ENCODE measurements at regions not wholly inside any gene's neighbourhood (a gene's known extent, or its start where the extent isn't known, plus 50 kb on each side); places are given as distances from the start of the nearest gene placed in this dataset.
A peak's percentile ranks its signal among the peaks of the same experiment; 100 is the strongest.

DNA sequence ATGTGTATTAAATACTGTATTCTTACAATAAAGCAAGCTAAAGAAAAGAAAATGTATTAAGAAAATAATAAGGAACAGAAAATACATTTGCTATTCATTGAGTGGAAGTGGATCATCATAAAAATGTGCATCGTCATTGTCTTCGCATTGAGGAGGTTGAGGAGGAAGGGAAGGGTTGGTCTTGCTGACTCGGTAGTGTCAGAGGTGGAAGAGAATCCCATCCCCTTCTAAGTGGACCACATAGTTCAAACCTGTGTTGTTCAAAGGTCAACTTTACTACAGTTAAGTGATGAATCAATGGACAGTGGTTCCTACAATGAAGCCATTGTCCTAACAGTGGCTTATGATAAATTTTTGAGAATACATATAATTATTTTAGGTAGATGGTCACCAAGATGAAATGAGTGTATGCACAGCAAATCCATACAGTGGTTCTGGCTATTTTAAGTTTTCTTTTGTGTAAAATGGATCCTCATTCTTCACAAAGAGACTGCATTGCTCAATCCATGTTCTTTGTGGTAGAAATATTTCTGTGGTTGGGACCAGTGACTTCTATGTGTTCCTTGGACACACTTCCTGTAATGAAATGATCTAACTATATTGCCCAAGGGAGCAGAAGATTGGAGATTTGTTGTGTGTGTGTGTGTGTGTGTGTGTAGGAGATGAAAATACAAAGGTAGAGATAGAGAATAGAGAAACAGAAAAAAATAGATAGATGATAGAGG lies 556.4 kb upstream of the AMELY start:
- FAIRE-seq (no peak), DNase-seq (ENCODE audit: extremely low spot score, insufficient read length, low read depth) (no peak)

- FAIRE-seq (no peak), DNase-seq (ENCODE audit: extremely low spot score, insufficient read length, low read depth) (no peak)
Observed at GRCh38 chrY:7465185-7465621, 553.7 kb upstream of the AMELY start.

DNA sequence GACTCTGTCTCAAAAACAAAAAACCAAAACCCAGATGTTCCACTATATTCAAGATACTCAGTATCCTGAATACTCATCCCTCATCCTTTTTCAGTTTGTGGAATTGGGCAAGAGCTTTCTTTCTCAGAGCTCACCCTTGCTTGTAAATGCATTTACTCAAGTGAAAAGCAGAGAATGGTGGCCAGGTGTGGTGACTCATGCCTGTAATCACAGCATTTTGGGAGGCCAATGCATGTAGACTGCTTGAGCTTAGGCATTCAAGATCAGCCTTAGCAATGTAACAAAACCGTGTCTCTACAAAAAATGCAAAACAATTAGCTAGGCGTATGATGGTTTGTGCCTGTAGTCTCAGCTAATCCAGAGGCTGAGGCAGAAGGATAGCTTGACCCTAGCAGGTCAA lies 553.2 kb upstream of the AMELY start:
- FAIRE-seq (no peak), DNase-seq (ENCODE audit: extremely low spot score, insufficient read length, low read depth) (no peak)

DNA sequence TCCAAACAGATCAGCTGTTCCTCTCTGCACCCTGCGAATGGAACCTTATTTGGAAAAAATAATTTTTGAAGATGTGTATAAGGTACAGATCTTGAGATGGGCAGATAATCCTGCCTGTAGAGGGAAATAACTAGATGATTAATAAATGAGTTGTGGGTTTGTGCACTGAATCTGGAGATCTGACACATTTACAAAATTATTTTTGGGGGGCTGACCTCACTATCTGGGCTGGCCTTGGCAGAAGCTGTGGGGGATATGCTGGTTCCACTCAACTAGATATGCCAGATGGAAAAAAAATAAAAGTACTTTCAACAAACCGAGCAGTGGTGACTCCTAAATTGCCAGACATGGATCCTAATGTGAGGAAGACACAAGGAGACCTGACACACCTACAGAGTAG lies 552.2 kb upstream of the AMELY start:
- FAIRE-seq (no peak), DNase-seq (ENCODE audit: extremely low spot score, insufficient read length, low read depth) (no peak)

GRCh38 chrY:7463196-7463595 lies 551.6 kb upstream of the AMELY start:
- FAIRE-seq (no peak), DNase-seq (ENCODE audit: extremely low spot score, insufficient read length, low read depth) (no peak)

- no peak for DNase-seq (ENCODE audit: extremely low spot score, insufficient read length, low read depth)
- FAIRE-seq = no peak
Observed at GRCh38 chrY:7462657-7463056, 551.1 kb upstream of the AMELY start.

DNA sequence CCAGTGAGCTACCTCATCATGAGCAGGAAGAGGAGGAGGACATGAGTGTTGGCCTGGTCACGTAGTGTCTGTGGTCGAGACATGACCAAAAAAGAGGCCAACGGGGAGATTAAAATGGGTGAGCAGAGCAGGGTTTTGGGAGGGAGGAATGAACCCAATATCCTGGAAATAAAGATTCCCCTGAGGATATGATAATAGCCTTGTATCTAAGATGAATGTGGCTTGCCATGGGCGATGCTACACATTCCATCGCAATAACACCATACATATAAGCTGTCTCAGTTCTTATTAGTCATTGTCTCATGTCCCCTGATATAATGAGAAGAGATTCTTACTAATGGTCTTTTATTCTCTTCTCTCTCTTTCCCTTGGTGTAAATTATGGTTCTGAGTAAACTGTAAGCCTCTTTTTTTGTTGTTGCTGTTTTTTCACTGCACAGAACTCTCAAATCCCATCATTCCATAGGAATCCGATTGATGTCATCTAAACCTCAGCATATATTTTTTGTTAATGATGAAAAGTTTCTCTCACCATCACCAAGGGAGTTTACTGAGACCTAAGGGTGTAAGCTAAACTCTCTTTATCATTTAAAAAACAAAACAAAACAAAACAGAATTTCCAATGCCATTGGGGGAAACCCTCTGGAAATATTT lies 550.4 kb upstream of the AMELY start:
- FAIRE-seq = no peak
- DNase-seq (ENCODE audit: extremely low spot score, insufficient read length, low read depth) = no peak

GRCh38 chrY:7459802-7460201 lies 548.2 kb upstream of the AMELY start:
- no peak for FAIRE-seq
- no peak for DNase-seq (ENCODE audit: extremely low spot score, insufficient read length, low read depth)

DNA sequence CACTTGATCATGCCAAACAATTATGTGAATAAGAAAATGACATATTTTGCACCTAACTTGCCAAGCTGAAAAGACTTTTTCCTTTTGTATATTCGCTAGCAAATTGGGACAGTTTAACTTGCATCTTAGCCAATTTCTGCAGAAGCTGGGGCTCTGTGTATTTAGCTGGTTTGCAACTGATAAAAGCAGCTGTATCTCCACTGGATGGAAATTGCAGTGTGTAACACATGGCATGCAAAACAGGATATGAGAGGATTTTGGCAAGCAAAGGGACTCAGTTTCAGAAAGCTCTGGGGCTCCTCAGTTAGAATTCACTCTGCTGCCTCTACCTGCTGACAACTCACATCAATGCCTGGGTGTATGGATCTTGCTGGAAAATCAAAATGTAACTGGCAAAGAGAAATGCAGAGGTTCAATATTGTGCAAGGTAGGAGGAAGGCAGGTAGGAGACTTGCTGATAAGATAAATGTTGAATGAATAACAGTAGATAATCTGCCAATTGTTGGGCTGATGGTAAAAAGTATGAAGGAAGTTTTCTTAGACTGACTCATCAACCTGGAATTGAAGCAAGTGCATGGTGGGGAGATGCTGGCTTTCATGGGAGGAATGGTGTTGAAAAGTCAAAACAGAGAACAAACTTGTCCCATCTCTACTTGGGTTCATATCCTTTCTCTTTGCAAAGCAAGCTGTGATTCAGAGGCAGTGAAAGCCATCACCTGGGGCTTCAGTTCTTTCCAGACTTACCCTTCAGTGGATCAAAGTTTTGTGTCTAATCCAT lies 546.9 kb upstream of the AMELY start:
- FAIRE-seq (no peak), DNase-seq (ENCODE audit: extremely low spot score, insufficient read length, low read depth) (no peak)

DNA sequence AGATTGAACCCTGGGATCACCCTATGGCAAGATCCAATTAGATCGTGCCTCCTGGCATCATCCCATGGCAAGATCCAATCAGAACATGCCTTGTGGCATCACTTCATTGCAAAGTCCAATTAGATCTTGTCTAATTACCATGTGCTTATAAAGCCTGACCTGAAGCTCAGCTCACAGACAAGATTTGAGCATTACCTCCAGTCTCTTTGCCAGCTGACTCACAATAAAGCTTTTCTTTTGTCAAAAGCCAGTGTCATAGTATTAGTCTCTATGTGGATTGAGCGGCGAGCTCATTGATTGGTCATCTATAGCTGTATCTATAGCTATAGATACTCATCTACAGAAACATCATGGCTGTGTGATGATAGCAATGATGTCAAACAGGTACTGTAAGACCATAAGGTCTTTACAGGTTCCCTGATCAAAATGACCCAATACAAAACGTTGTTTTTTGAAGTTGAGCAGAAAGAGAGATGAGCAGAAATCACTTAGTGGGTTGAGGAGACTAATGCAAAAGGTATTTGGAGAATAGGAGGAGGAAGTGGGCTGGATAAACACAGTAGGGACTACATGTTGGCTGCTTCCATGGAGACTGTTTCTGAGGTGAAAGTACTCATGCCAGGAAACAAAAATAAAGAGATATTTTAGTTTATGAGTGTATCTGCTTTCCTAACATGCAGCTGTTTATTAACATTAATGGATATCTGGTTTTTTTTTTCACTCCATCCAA lies 545.9 kb upstream of the AMELY start:
- DNase-seq (ENCODE audit: extremely low spot score, insufficient read length, low read depth) = no peak
- FAIRE-seq = no peak

DNA sequence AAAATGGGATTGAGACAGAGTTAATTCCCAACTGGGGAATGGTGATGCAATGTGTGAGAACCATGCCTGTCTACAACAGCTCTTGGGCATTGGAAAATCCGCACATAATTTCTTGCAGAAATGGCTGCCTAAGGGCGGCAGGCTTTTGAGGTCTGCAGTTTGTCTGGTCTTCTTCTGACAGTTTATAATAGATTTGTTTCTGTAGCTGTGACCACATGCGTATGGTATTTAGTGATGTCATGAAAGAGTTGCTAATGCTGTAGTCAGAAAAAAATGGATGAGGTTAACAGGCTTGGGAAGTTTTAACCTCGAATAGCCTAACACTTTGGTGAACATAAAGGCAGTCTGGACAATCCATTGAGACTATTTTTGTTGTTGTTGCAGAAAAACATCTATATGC lies 544.1 kb upstream of the AMELY start:
- no peak for FAIRE-seq

DNA sequence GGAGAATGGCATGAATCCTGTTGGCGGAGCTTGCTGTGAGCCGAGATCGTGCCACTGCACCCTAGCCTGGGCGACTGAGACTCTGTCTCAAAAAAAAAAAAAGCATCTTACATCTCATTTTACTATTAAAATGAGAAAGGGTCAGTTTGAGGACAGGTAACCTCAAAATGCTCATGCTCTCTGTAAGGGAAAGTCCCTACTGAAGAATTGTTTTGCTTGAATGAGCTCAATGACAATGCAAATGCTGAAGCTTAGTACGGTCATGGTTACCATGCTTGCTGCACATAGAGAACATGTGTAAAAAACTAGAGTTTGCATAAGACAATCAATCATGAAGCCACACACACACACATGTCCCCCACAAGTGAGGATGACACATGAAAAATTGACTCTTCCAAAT lies 541.8 kb upstream of the AMELY start:
- FAIRE-seq = peak; percentile 63
- peak; percentile 0 for DNase-seq (ENCODE audit: extremely low spot score, insufficient read length, low read depth)

More for the DNA sequence above, 544.1 kb upstream of the AMELY start:
- no peak for DNase-seq (ENCODE audit: extremely low spot score, insufficient read length, low read depth)

- FAIRE-seq (no peak), DNase-seq (ENCODE audit: extremely low spot score, insufficient read length, low read depth) (no peak)
Observed at GRCh38 chrY:7452246-7452645, 540.7 kb upstream of the AMELY start.

- DNase-seq (ENCODE audit: extremely low spot score, insufficient read length, low read depth) = no peak
- no peak for FAIRE-seq
Observed at GRCh38 chrY:7449860-7450259, 538.3 kb upstream of the AMELY start.

DNA sequence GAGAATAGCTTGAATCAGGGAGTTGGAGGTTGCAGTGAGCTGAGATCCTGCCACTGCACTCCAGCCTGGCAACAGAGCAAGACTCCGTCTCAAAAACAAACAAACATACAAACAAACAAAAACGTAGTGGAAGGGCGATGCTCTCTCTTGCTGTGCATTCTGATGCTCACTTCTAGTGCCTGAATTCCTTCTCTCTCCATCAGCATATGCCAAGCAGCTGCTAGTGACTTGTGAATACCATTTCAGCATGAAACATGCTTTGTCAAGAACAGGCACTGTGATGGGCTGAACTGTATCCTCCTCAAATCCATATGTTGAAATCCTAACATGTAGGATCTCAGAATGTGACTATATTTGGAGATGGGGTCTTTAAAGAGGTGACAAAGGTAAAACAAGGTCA lies 537.1 kb upstream of the AMELY start:
- DNase-seq (ENCODE audit: extremely low spot score, insufficient read length, low read depth) = no peak
- no peak for FAIRE-seq

- DNase-seq (ENCODE audit: extremely low spot score, insufficient read length, low read depth) (no peak), FAIRE-seq (no peak)
Observed at GRCh38 chrY:7447881-7448516, 536.4 kb upstream of the AMELY start.

GRCh38 chrY:7444141-7444540 lies 532.6 kb upstream of the AMELY start:
- FAIRE-seq (no peak), DNase-seq (ENCODE audit: extremely low spot score, insufficient read length, low read depth) (no peak)

DNA sequence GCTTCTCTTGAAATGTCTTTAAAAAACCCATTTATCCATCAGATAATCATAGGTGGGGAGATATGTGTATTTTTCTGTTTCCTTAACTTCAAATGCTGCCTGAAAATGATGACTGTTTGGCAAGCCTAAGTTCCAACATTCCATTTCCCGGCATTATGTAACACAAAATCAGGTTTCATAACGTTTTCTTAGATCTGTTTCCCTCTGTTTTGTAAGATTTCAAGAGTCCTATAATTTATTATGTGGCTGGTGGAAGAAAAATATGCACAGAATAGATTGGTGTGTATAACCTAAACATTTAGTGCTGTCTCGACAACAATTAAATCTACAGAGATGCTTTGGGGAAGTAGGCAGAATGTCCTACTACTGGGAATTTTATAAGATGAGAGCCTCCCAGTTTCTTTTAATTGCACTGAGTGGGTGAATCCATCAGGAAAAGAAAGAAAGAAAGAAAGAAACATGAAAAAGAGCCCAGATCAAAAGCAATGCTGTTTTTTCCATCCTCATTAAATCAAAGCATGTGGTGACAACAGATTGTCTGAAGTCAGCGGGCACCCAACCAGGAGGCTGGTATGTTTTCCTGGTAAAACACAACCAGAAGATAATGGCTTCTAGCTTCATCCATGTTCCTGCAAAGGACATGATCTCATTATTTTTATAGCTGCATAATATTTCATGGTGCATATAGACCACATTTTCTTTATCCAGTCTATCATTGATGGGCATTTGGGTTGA lies 529.4 kb upstream of the AMELY start:
- DNase-seq (ENCODE audit: extremely low spot score, insufficient read length, low read depth) (no peak), FAIRE-seq (no peak)

- DNase-seq (ENCODE audit: extremely low spot score, insufficient read length, low read depth) (no peak), FAIRE-seq (no peak)
Observed at GRCh38 chrY:7437086-7437485, 525.5 kb upstream of the AMELY start.
